HCEC 1CT (cell line): ENCODE measurements at regions not wholly inside any gene's neighbourhood (a gene's known extent, or its start where the extent isn't known, plus 50 kb on each side); places are given as distances from the start of the nearest gene placed in this dataset.

Experiments used
- DNase-seq: peaks from one replicate; pipeline ENCODE4 v3.0.0-alpha.2; 2017

- DNase-seq: peak; percentile 48
Observed at GRCh38 chr4:26141911-26142638, 178.7 kb upstream of the RBPJ start.

- no peak for DNase-seq
Observed at GRCh38 chr4:26144526-26145155, 176.2 kb upstream of the RBPJ start.

- no peak for DNase-seq
Observed at GRCh38 chr4:26145212-26145611, 175.6 kb upstream of the RBPJ start.

- no peak for DNase-seq
Observed at GRCh38 chr4:26148927-26149326, 171.9 kb upstream of the RBPJ start.

- DNase-seq: peak; percentile 66
Observed at GRCh38 chr4:26150948-26151347, 169.9 kb upstream of the RBPJ start.

- DNase-seq: no peak
Observed at GRCh38 chr4:26151615-26152014, 169.2 kb upstream of the RBPJ start.

GRCh38 chr4:26152056-26152455 lies 168.8 kb upstream of the RBPJ start:
- no peak for DNase-seq

GRCh38 chr4:26157541-26157940 lies 163.3 kb upstream of the RBPJ start:
- peak; percentile 27 for DNase-seq

GRCh38 chr4:26160591-26160990 lies 160.2 kb upstream of the RBPJ start:
- DNase-seq: no peak

GRCh38 chr4:26161030-26161824 lies 159.6 kb upstream of the RBPJ start:
- no peak for DNase-seq

GRCh38 chr4:26162101-26162500 lies 158.7 kb upstream of the RBPJ start:
- no peak for DNase-seq

- no peak for DNase-seq
Observed at GRCh38 chr4:26163425-26164362, 157.1 kb upstream of the RBPJ start.

GRCh38 chr4:26171501-26171900 lies 149.3 kb upstream of the RBPJ start:
- no peak for DNase-seq

- DNase-seq: peak; percentile 92
Observed at GRCh38 chr4:26171941-26172340, 148.9 kb upstream of the RBPJ start.

GRCh38 chr4:26173619-26174018 lies 147.2 kb upstream of the RBPJ start:
- DNase-seq: peak; percentile 47

- DNase-seq: no peak
Observed at GRCh38 chr4:26174027-26174426, 146.8 kb upstream of the RBPJ start.

GRCh38 chr4:26175006-26175786 lies 145.6 kb upstream of the RBPJ start:
- no peak for DNase-seq

GRCh38 chr4:26175905-26176470 lies 144.8 kb upstream of the RBPJ start:
- DNase-seq: no peak

GRCh38 chr4:26176598-26177149 lies 144.1 kb upstream of the RBPJ start:
- DNase-seq: peak; percentile 73

- no peak for DNase-seq
Observed at GRCh38 chr4:26178854-26179253, 142.0 kb upstream of the RBPJ start.

GRCh38 chr4:26179316-26179760 lies 141.5 kb upstream of the RBPJ start:
- no peak for DNase-seq
